Mammary epithelial cell (primary cell): ENCODE measurements at regions not wholly inside any gene's neighbourhood (a gene's known extent, or its start where the extent isn't known, plus 50 kb on each side); places are given as distances from the start of the nearest gene placed in this dataset.

Source experiments
- EZH2 ChIP-seq: IDR thresholded peaks from 2 replicates; pipeline ENCODE4 v1.6.1; 2012; ENCODE audit warnings: low read length, inconsistent platforms, borderline replicate concordance
- TF ChIP-seq, protein P1 (sequence below), 2 donors: IDR thresholded peaks in 1 of 2; conservative IDR thresholded peaks in 1 of 2; 2 replicates each; pipeline ENCODE4 v1.5.1; 2011 to 2012; ENCODE audit warnings: inconsistent platforms in 2 of 2, low read length in 2 of 2, mild to moderate bottlenecking in 2 of 2, control low read depth in 1 of 2, low read depth in 1 of 2; ENCODE audit not compliant: insufficient read depth in 1 of 2; ENCODE audit errors: extremely low read depth in 1 of 2

DNA sequence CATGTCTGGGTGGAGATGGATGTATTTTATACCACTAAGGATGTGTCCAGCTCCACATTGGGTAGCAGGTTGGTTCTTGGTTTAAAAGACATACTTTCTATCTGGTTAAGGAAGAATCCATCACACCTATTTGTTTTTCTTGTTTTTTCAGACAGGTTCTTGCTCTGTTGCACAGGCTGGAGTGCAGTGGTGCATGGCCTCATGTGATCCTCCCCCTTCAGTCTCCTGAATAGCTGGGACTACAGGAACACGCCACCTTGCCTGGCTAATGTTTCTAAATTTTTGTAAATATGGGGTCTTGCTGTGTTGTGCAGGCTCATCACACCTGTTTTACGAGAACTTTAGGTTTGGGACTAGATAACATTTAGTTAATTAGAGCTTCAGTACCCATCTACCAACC is 80.2 kb upstream of the PRNP start:
- TF ChIP-seq, protein P1, sequence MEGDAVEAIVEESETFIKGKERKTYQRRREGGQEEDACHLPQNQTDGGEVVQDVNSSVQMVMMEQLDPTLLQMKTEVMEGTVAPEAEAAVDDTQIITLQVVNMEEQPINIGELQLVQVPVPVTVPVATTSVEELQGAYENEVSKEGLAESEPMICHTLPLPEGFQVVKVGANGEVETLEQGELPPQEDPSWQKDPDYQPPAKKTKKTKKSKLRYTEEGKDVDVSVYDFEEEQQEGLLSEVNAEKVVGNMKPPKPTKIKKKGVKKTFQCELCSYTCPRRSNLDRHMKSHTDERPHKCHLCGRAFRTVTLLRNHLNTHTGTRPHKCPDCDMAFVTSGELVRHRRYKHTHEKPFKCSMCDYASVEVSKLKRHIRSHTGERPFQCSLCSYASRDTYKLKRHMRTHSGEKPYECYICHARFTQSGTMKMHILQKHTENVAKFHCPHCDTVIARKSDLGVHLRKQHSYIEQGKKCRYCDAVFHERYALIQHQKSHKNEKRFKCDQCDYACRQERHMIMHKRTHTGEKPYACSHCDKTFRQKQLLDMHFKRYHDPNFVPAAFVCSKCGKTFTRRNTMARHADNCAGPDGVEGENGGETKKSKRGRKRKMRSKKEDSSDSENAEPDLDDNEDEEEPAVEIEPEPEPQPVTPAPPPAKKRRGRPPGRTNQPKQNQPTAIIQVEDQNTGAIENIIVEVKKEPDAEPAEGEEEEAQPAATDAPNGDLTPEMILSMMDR (conservative IDR thresholded peaks at IDR 0.05 in 1 of 2, IDR thresholded peaks at IDR 0.05 in 1 of 2; ENCODE audit: extremely low read depth in 1 of 2, insufficient read depth in 1 of 2, low read depth in 1 of 2, low read length in 2 of 2): no peak
- no peak for TF ChIP-seq EZH2
